Nephron progenitor cell (in vitro differentiated cells): ENCODE measurements at regions not wholly inside any gene's neighbourhood (a gene's known extent, or its start where the extent isn't known, plus 50 kb on each side); places are given as distances from the start of the nearest gene placed in this dataset.
A peak's percentile ranks its signal among the peaks of the same experiment; 100 is the strongest.

Experiments
- DNase-seq: peaks from one replicate; pipeline ENCODE4 v3.0.0; 2021
- H3K27ac Mint-ChIP-seq: 2 replicates; pipeline ENCODE4 v1.8.0; 2021; ENCODE audit warnings: mild to moderate bottlenecking, moderate library complexity, mixed read lengths
- H3K27me3 Mint-ChIP-seq: 2 replicates; pipeline ENCODE4 v1.8.0; 2021; ENCODE audit warnings: mild to moderate bottlenecking, low read depth, mixed read lengths; ENCODE audit not compliant: poor library complexity
- H3K36me3 Mint-ChIP-seq: 2 replicates; pipeline ENCODE4 v1.8.0; 2021; ENCODE audit warnings: low read depth, mixed read lengths
- H3K4me1 Mint-ChIP-seq: 2 replicates; pipeline ENCODE4 v1.8.0; 2021; ENCODE audit warnings: mixed read lengths
- H3K4me3 Mint-ChIP-seq: 2 replicates; pipeline ENCODE4 v1.8.0; 2021; ENCODE audit warnings: mild to moderate bottlenecking, moderate library complexity, mixed read lengths
- H3K9me3 Mint-ChIP-seq: 2 replicates; pipeline ENCODE4 v1.8.0; 2021; ENCODE audit warnings: mild to moderate bottlenecking, moderate library complexity, mixed read lengths
- CTCF ChIP-seq: fragments of 200-600 bp; sonication (generic); IDR thresholded peaks from 2 replicates; pipeline ENCODE4 v1.5.0; 2021; ENCODE audit warnings: antibody characterized with exemption

GRCh38 chr4:123777373-123777772 is 380.8 kb downstream of the SPRY1 start:
- Mint-ChIP-seq H3K4me1 (peaks cover 4% of the 10 kb centered on the region), H3K27ac (no peak overlapping the region), H3K4me3 (no peak overlapping the region), H3K27me3 (no peaks in the 10 kb centered on the region), H3K36me3 (peaks cover 32% of the 10 kb centered on the region), H3K9me3 (peaks cover 57% of the 10 kb centered on the region)
- DNase-seq, result no peak
- no peak for TF ChIP-seq CTCF

GRCh38 chr4:123783151-123783790 is 386.7 kb downstream of the SPRY1 start:
- Mint-ChIP-seq H3K9me3 (peaks cover 28% of the 10 kb centered on the region), H3K36me3 (peaks cover 5% of the 10 kb centered on the region), H3K27me3 (no peaks in the 10 kb centered on the region), H3K27ac (no peak overlapping the region), H3K4me1 (peaks cover 16% of the 10 kb centered on the region), H3K4me3 (no peak overlapping the region)
- TF ChIP-seq CTCF, result no peak
- DNase-seq, result no peak

- H3K27me3 Mint-ChIP-seq, result no peaks in the 10 kb centered on the region
- H3K36me3 Mint-ChIP-seq, result peaks cover 5% of the 10 kb centered on the region
- peaks cover 16% of the 10 kb centered on the region for H3K4me1 Mint-ChIP-seq
- TF ChIP-seq CTCF, result no peak
- peaks cover 23% of the 10 kb centered on the region for H3K9me3 Mint-ChIP-seq
- no peak for DNase-seq
- H3K4me3 Mint-ChIP-seq, result no peak overlapping the region
- H3K27ac Mint-ChIP-seq, result no peak overlapping the region
These were observed 387.3 kb downstream of the SPRY1 start for GRCh38 chr4:123783921-123784320.

- DNase-seq, result no peak
- peaks cover 16% of the 10 kb centered on the region for H3K4me1 Mint-ChIP-seq
- H3K27ac Mint-ChIP-seq, result no peak overlapping the region
- H3K27me3 Mint-ChIP-seq, result no peaks in the 10 kb centered on the region
- H3K9me3 Mint-ChIP-seq, result peaks cover 20% of the 10 kb centered on the region
- TF ChIP-seq CTCF, result no peak
- H3K4me3 Mint-ChIP-seq, result no peak overlapping the region
- H3K36me3 Mint-ChIP-seq, result peaks cover 5% of the 10 kb centered on the region
These were observed 388.0 kb downstream of the SPRY1 start for GRCh38 chr4:123784626-123785025.

- no peak for TF ChIP-seq CTCF
- Mint-ChIP-seq H3K27ac (no peak overlapping the region), H3K9me3 (peaks cover 13% of the 10 kb centered on the region), H3K4me1 (peaks cover 16% of the 10 kb centered on the region), H3K4me3 (no peak overlapping the region), H3K27me3 (no peaks in the 10 kb centered on the region), H3K36me3 (peaks cover 5% of the 10 kb centered on the region)
- no peak for DNase-seq
These were observed 388.9 kb downstream of the SPRY1 start for GRCh38 chr4:123785538-123785937.

GRCh38 chr4:123786163-123786915 is 389.7 kb downstream of the SPRY1 start:
- Mint-ChIP-seq H3K27ac (peak overlapping the region; percentile 48), H3K27me3 (no peaks in the 10 kb centered on the region), H3K36me3 (peaks cover 5% of the 10 kb centered on the region), H3K4me3 (no peak overlapping the region), H3K9me3 (peaks cover 13% of the 10 kb centered on the region), H3K4me1 (peaks cover 16% of the 10 kb centered on the region)
- no peak for DNase-seq
- TF ChIP-seq CTCF, result no peak
